Activated CD8-positive, alpha-beta memory T cell treated with anti-CD3 and anti-CD28 coated beads for 1 hour (primary cell): ENCODE measurements at regions not wholly inside any gene's neighbourhood (a gene's known extent, or its start where the extent isn't known, plus 50 kb on each side); places are given as distances from the start of the nearest gene placed in this dataset.
"Not testable (repeated sequence)": the region's sequence is repeated elsewhere in the genome, so short reads cannot be mapped to it uniquely, and the experiment has no call there.

ENCODE experiments used
- DNase-seq, 2 donors: peaks; one replicate each; pipeline ENCODE4 v3.0.0-alpha.2; 2020; ENCODE audit warnings: low read depth in 1 of 2; ENCODE audit errors: extremely low read depth in 1 of 2

DNA sequence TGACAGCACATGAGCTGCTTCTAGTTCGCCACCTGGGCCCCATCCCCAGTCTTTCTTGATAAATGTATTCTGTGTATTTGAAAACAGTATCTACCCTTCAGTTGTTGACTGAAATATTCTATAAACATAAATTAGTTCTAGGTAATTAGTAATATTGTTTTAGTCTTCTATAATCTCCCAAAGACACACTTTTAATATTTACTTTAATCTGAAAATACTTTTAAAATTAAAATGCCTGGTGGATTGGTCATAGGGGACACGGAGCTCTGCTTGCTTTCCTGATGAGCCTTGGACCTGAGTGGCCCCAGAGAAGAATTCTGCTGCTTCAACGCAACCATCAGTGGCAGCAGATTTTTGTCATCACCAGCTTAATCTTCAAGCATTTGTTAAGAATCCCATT lies 234.5 kb downstream of the THBS2 start:
- DNase-seq, result no peak

DNA sequence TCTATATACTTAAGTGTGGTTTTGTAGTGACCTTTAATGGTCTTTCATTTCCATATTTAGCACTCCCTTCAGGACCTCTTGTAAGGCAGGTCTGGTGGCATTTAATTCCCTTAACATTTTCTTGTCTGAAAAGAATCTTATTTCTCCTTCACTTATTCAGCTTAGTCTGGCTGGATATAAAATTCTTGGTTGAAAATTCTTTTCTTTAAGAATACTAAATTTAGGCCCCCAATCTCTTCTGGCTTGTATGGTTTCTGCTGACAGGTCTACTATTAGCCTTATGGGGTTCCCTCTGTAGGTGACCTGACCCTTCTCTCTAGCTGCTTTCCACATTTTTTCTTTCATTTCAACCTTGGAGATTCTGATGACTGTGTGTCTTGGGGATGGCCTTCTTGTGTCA lies 236.9 kb downstream of the THBS2 start:
- no peak for DNase-seq

DNA sequence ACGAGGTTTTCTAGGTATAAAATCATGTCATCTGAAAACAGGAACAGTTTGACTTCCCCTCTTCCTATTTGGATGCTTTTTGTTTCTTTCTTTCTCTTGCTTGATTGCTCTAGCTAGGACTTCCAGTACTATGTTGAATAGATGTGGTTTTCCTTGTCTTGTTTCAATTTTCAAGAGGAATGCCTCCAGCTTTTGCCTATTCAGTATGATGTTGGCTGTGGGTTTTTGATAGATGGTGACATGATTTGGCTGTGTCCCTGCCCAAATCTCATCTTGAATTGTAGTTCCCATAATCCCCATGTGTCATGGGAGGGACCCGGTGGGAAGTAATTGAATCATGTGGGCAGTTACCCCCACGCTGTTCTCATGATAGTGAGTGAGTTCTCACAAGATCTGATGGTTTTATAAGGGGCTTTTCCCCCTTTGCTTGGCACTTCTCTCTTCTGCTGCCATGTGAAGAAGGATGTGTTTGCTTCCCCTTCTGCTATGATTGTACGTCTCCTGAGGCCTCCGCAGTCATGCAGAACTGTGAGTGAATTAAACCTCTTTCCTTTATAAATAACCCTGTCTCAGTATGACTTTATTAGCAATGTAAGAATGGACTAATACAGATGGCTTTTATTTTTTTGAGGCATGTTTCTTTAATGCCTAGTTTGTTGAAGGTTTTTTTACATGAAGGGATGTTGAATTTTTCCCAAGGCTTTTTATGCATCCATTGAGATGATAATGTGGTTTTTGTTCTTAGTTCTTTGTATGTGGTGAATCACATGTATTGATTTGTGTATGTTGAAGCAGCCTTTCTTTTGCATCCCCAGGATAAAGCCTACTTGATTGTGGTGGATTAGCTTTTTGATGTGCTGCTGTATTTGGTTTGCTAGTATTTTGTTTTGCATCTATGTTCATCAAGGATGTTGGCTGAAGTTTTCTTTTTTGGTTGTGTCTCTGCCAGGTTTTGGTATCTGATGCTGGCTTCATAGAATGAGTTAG lies 239.1 kb downstream of the THBS2 start:
- no peak for DNase-seq

DNA sequence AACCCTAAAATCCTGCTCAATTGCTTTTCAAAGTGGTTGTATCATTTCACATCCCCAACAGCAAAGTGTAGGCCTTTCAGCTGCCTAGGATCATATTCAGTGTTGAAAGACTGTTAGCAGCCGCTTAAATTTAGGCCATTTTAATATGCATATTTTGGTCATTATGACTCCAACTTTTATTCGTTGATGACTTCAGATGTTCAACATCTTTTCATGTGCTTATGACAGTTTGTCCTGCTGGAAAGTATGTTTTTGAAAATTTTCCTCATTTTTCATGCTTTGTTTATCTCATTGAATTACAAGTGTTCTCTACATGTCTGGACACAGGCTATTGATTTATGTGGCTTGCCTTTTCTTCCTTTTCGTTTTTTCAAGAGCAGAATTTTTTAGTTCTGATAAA lies 244.0 kb downstream of the THBS2 start:
- DNase-seq, result no peak

DNA sequence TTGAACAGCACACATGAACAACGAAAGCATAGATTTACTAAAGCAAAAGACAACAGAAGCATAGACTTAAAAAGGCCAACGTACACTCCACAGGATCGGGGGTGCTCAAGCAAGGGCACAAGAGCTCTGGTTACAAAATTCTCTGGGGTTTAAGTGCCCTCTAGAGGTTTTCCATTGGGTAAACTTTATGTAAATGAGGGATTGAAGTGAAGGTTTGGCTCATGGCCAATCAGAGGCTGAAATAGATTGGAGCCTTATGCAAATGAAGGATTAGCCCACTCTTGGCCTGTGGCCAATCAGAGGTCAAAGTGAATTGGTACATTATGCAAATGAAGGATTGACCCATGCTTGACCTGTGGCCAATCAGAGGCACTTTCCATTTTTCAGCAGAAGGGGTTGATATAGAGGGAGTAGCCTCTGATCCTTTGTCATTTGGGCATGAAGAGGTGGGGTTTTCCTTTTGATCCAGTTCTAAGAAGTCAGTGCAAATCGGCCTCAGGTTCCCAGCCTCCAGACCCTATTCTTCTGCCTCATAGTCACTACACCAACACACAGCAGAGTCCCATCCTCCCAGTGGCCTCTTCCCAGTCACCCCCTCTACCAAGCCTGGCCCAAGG lies 244.9 kb downstream of the THBS2 start:
- no peak for DNase-seq

DNA sequence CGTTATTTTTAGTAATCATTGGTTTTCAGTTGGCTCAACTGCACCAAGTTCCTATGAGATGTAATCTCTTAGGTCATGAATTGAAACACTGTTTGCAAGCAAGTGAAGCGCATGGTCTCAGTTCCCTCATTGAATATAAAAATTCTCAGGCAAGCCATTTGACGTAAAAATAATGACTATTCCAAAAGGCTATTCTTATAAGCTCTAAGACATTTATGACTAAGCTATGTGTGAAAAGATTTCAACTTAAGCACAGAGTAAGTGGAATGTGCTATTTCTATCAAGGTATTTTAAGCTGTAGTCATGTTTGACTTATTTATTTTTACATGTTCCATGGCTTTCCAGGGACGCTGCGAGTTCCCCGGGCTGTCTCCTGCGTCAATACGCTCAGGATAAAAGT lies 248.5 kb downstream of the THBS2 start:
- DNase-seq, result no peak

DNA sequence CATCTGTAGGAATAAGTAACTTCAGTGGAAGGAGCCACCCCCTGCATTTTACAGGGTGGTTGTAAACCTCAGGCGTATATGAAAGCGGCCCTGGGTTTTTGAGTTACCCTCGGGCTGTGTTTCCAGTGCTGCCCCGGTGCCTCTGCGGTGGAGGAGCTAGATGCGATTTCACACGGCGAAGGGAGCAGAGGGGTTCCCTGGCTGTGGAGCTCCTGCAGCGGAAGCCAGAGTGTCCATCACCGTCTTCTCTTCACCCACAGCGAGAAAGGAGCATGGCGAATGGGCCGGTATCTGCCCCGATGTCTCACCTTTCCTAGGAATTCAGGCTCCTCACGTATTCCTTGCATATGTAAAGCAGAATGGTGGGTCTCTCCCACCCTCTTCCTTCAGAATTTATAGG lies 253.6 kb downstream of the THBS2 start:
- no peak for DNase-seq

DNA sequence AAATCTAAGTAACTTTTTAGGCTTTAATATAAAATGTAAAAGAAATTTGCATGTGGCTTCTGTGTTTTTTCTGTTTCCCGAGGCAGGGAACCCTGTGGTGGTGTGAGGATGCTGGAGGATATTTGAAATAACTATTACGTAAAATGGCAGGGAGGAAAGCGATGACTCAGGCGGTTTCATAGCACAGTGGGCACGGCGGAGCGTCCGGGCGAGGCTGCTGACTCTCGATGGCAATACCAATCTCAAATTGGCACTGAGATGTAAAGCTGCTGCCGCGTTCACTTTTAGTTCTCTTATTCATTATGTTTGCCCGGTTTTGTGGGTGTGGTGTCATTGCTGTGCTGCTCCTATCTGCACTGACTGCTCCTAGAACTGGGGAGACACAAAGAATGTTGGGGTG lies 254.3 kb downstream of the THBS2 start:
- DNase-seq, result no peak

DNA sequence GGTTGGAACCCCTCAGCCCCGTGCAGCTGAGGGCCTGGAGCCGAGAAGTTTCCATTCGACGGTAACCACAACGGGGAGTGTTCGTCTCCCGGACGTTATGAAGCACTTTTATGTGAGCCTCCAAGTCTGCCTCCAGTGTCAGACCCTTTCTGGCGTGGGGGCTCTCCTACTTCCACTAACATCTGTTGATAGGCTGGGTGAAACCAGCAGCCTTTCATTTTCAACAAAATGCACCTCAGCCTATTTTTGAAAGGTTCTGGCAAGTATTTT lies 257.4 kb downstream of the THBS2 start:
- DNase-seq, result no peak

DNA sequence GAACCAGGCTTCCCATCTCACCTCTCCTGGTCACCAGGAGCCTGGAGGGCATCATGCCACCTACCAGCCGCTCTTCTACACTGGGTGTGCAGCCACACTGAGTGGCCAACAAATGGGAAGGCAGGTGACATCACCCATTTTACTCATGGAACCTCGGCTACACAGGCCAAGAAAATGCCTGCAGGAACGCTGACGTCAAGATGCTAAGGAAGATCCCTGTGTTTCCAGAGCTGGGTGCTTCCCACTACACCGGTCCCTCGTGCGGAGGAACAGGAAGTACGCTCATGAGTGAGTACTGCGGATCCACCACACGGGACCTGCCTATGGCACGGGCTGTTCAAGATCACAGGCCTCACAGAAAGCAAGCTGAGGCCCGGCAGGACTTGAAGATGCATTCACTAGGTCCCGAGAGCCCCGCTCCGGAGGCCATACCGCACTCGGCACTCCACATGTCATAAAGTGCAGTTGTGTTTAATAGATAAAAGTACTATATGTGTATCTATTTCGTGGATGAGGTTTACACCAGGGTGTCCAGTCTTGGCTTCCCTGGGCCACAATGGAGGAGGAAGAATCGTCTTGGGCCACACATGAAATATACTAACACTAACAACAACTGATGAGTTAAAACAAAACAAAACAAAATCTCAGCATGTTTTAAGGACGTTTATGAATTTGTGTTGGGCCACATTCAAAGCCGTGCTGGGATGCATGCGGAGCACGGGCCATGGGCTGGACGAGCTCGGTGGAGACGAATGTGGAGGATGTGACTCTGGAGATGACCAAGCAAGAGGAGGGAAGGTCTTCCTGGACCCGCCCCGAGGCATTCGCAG lies 257.9 kb downstream of the THBS2 start:
- DNase-seq, result no peak

DNA sequence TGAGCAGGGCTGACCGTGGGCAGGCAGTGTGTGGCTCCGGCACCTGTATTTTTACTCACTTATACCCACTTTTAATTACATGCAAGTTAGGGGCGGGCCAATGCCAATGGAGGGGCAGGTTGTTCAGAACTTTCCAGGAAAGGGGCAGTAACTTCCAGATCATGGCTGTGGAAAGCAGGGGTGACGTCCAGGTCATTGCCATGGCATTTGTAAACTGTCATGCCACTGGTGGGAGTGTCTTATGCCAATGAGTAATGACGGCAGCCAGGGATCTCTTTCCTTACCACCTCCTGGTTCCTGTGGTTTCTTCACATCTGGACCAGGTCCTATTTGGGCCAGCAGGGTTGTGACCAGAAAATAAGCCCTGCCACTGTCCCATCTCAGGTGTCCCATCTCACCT lies 258.7 kb downstream of the THBS2 start:
- no peak for DNase-seq

DNA sequence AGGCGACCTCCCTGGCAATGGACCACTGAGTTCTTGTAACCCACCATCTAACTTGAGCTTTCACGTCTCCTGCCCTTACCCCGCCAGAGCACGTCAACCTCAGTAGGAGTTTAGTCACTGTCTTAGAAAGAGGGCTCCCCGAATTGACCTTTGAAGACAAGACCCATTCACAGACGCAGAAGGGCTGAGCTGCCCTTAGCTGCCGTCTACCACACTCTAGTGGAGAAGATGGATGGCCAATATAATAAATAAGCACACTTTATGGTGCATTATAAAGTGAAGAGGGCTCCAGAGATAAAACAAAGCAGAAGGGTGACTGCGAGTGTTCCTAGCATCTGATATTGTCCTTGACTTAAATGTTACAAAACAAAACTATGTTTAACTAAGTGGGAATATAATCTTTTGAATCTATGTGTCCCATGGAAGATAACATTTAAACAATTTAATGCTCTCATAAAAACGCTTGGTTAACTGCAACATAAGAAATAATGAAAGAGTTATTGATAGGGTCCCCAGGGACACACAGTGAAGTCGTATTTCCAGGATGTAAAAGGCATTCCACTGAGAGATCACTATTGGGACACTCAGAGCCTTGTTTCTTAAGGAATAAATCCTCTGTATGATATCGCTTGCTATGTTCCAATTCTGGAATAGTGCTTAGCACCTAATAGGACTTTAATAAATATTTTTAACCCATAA lies 261.1 kb downstream of the THBS2 start:
- DNase-seq, result no peak

DNA sequence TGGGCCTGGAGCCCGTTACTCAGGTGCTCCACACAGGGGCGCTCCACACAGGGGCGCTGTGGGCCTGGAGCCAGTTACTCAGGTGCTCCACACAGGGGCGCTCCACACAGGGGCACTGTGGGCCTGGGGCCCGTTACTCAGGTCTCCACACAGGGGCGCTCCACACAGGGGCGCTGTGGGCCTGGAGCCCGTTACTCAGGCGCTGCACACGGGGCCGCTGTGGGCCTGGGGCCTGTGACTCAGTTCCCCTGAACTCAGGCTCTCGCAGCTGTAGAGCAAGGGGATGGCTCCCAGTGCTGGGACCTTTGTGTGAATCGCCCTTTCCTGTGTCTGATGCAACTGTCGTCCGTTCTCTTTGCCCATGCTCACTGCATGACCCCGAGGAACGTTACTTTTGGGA lies 262.0 kb downstream of the THBS2 start:
- DNase-seq, result not testable (repeated sequence)

DNA sequence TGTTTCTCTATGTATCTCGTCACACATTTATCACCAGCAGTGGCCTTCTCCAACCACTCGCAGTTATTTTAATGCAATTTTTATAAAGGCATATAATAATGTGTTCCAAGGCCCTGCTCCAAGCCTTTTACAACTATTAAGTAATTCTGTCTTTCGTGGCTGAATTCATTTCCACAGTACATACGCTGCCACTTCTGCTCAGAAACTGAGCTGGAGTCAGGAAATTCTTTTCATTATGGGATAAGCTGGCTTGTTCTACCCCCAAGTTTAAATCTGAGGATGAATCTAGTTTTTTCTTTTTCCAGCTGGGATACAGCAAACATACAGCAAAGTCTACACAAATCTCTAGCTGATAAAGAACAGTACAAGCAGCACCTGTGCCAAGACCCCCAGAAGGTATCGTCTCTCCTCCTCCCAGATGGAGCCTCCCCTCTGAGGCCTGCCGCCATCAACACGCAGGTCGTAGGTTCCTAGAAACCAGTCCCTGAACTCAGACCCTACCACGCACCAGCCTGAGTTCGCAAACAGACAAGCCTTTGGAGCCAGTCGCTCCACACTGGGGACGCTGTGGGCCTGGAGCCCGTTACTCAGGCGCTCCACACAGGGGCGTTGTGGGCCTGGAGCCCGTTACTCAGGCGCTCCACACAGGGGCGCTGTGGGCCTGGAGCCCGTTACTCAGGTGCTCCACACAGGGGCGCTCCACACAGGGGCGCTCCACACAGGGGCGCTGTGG lies 263.5 kb downstream of the THBS2 start:
- no peak for DNase-seq

DNA sequence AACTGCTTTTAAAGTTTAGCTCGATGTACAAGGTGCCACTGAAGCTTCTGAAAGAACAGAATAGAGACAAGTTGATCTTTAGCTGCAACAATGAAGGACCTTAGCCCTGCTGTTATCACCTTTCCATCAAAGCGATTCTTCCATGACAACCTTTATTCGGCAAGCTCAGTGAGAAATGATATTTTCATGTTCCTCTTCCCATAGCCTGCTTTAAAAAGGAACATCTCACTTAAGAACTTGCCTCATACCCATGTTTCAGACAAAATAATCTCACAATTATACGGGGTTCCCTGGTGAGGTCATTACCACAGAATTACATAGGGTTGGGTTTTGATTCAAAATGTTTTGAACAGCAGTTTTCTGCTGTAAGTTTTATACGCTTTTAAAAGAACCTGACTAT lies 264.2 kb downstream of the THBS2 start:
- DNase-seq, result no peak

DNA sequence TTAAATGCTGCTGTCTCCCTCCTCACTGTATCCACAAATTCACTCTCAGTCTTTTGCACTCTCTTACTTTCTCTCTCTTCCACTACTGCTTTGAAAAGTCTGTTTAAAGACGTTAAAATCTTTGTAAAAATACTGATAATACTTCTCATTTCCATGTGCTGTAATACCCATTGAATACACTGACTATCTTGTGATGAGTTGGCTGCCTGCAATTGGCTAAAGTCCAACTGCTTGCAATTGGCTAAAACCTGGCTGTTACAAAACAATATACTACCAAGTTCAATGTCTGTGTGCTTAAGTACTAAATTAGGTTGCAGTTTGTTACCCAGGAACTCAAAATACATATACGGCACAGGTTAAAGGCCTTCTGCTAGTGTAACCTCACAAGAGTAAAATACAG lies 264.8 kb downstream of the THBS2 start:
- DNase-seq, result no peak

DNA sequence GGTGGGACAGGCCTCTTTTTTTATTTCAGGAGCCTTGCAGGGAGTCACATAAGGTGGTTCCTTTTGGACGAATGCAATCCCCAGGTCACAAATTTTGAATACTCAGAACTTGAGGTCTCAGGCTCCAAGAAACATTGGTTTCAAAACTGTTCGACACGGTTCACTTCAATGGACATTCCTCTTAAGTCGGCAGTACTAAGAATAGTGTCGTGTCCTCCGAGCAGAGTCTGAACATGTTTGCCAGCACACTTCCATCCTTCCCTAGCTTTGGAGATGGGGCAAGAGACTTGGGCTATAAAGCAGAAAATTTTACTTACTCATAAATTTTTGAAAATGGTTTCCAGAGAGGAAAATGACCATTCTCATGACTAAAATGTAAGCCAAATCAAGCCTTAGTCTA lies 265.4 kb downstream of the THBS2 start:
- DNase-seq, result no peak

DNA sequence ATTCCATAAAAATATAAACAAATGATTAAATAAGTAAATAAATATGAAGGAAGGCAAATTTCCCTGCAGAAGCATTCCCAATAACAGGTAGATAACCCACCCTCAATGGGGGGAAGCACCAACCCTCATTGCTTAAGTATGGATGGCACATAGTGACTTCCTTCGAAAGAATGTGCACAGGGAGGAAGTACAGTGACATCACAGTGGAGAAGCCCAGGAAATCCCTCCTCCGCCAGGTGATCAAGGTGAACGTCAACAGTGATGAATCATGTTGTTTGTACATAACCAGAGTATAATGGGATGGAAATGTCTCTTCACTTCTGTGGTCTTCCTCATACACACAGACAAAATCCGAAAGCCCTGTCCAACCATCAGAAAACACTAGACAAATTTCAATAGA lies 267.9 kb downstream of the THBS2 start:
- no peak for DNase-seq

DNA sequence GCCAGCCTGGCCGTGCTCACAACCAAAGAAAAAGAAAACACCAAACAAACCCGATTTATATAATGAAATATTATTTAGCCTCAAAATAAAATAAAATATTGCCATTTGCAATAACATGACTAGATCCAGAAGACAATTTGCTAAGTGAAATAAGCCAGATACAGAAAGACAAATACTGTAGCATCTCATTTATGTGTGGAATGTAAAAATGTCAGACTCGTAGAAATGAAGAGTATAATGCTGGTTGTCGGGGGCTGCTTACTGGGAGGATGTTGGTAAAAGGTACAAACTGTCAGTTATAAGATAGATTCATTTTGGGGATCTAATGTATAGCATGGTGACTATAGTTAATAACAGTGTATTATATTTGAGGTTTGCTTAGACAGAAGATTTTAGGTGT lies 269.7 kb downstream of the THBS2 start:
- DNase-seq, result no peak

DNA sequence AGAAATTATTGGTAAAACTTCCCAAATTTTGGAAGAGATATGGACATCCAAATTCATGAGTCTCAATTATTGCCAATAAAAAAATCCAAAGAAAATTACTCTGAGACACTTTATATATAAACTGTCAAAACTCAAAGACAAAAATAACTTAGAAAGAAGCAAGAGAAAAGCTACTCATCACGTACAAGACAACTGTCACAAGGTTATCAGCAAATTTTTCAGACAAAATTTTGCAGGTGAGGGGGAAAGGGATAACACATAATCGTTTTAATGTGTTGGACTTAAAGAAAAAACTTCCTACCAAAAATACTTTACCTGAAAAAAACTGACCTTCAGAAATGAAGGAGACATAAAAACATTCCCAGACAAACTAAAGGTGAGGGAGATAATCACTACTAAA lies 272.5 kb downstream of the THBS2 start:
- DNase-seq, result no peak

DNA sequence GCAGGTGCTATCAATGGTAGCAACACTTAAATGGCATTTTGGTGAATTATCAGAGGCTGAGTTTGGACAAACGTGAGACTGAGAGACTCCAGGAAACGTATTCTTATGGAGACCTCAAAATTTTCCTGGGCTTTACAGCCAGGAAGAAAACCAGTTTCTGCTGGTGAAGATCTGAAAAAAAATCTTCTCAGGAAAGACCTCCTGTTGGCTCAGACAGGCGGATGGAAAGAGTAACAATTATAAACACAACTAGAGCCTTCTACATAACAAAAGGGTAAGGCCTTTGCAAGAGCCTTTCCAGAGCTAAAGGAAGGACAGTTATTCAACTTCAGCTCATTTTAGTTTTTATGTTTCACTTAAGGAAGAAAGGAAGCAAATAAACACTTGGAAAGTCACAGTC lies 274.4 kb downstream of the THBS2 start:
- no peak for DNase-seq
